ENCODE measurements at regions not wholly inside any gene's neighbourhood (a gene's known extent, or its start where the extent isn't known, plus 50 kb on each side); places are given as distances from the start of the nearest gene placed in this dataset.

DNA sequence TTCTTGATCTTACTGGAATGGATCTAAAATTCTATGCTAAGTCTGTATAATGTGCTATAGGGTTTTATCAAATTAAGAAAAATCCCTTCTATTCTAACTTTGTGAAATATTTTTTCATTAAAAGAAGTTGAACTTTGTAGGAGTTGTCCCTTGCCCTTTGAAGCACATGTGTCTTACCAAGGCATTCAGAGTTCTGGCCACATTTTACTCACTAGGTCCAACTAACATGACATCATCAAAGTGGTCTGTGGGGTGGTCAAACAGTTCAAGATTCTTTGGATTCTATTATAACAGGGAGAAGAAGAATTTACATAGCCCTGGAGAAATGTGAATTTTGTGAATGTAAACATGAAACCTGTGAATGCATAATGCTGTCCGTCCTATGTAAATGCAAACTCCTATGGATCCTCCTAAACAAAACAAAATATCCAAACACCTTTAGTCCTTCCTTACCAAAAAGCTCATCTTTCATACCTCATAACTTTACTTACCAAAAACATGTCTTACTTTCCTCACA is 88.7 kb downstream of the EBNA1BP2 start:
- TF ChIP-seq, protein P1, sequence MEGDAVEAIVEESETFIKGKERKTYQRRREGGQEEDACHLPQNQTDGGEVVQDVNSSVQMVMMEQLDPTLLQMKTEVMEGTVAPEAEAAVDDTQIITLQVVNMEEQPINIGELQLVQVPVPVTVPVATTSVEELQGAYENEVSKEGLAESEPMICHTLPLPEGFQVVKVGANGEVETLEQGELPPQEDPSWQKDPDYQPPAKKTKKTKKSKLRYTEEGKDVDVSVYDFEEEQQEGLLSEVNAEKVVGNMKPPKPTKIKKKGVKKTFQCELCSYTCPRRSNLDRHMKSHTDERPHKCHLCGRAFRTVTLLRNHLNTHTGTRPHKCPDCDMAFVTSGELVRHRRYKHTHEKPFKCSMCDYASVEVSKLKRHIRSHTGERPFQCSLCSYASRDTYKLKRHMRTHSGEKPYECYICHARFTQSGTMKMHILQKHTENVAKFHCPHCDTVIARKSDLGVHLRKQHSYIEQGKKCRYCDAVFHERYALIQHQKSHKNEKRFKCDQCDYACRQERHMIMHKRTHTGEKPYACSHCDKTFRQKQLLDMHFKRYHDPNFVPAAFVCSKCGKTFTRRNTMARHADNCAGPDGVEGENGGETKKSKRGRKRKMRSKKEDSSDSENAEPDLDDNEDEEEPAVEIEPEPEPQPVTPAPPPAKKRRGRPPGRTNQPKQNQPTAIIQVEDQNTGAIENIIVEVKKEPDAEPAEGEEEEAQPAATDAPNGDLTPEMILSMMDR (IDR thresholded peaks at IDR 0.05; ENCODE audit: low read depth, low read length), result no peak
- H3K9me3 ChIP-seq (ENCODE audit: low read depth), result no peaks in the 10 kb centered on the region
- no peaks in the 10 kb centered on the region for H3K36me3 ChIP-seq
- H3K27me3 ChIP-seq, result no peaks in the 10 kb centered on the region
- no peak overlapping the region for H3K27ac ChIP-seq
- H3K4me1 ChIP-seq (ENCODE audit: low read depth), result no peaks in the 10 kb centered on the region
- H3K4me3 ChIP-seq, result no peak overlapping the region
- DNase-seq (ENCODE audit: low read depth in 1 of 2, low spot score in 1 of 2), result no peak

DNA sequence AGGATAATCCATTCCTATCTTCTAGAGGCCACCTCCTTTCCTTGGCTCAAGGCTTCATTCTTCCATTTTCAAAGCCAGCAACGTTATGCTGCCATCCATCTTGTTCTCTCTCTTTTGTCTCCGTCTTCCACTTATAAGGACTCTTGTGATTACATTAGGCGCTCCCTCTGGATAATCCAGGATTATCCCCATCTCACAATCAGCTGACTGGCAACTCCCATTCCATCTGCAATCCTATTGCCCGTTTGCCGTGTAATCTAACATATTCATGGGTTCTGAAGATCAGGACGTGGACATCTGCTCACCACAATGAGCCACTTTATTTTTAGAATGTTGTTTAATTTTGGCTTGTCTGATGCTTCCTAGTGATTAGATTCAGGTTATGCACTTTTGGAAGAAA is 89.3 kb downstream of the EBNA1BP2 start:
- no peaks in the 10 kb centered on the region for H3K9me3 ChIP-seq (ENCODE audit: low read depth)
- H3K27ac ChIP-seq, result no peak overlapping the region
- H3K4me3 ChIP-seq, result no peak overlapping the region
- no peaks in the 10 kb centered on the region for H3K36me3 ChIP-seq
- no peaks in the 10 kb centered on the region for H3K4me1 ChIP-seq (ENCODE audit: low read depth)
- TF ChIP-seq, protein P1 (IDR thresholded peaks at IDR 0.05; ENCODE audit: low read depth, low read length), result no peak
- no peak for DNase-seq (ENCODE audit: low read depth in 1 of 2, low spot score in 1 of 2)
- H3K27me3 ChIP-seq, result no peaks in the 10 kb centered on the region

DNA sequence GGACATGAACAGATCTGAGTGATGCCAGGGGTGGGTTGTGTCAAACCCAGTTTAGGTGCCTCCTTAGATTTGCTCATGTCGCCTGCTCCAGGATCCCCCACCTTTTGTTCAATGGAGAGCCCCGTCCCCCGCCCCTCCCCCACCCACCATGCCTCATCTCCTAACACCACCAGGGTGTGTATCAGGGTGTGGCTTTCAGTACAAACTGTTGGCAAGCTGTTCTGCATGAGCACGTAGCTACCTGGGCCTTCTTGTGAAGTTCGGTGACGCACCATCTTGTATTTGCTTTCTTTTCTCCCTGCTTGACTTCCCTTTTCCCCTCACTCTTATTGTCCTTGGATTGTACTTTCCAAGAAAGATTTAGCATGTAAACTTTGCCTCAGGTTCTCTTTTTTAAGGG is 94.8 kb downstream of the EBNA1BP2 start:
- Histone ChIP-seq H3K36me3 (no peaks in the 10 kb centered on the region), H3K27me3 (no peaks in the 10 kb centered on the region), H3K27ac (no peak overlapping the region), H3K4me3 (no peak overlapping the region), H3K9me3 (ENCODE audit: low read depth) (no peaks in the 10 kb centered on the region), H3K4me1 (ENCODE audit: low read depth) (no peaks in the 10 kb centered on the region)
- DNase-seq (ENCODE audit: low read depth in 1 of 2, low spot score in 1 of 2), result no peak
- TF ChIP-seq, protein P1 (IDR thresholded peaks at IDR 0.05; ENCODE audit: low read depth, low read length), result no peak

DNA sequence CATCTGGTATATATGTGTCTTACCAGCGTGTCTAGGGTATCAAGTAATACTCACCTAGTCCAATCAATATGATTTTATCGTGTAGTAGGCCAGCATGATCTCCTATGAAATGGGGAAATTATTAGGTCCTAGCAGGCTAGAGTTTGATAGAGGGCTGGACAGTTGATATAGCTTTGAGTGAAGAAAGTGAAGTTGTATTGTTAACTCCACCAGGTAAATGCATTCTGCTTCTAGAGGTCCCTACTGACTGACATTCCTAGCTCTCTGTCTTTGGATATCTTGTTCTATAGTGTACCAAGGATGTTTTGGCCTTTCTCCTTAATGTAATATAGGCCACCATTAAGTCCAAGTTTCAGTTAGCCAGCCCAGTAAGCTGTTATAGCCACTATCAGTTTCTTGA is 97.4 kb downstream of the EBNA1BP2 start:
- Histone ChIP-seq H3K4me1 (ENCODE audit: low read depth) (peaks cover 3% of the 10 kb centered on the region), H3K36me3 (no peaks in the 10 kb centered on the region), H3K27ac (no peak overlapping the region), H3K4me3 (no peak overlapping the region), H3K9me3 (ENCODE audit: low read depth) (no peaks in the 10 kb centered on the region), H3K27me3 (no peaks in the 10 kb centered on the region)
- TF ChIP-seq, protein P1 (IDR thresholded peaks at IDR 0.05; ENCODE audit: low read depth, low read length), result no peak
- DNase-seq (ENCODE audit: low read depth in 1 of 2, low spot score in 1 of 2), result no peak

DNA sequence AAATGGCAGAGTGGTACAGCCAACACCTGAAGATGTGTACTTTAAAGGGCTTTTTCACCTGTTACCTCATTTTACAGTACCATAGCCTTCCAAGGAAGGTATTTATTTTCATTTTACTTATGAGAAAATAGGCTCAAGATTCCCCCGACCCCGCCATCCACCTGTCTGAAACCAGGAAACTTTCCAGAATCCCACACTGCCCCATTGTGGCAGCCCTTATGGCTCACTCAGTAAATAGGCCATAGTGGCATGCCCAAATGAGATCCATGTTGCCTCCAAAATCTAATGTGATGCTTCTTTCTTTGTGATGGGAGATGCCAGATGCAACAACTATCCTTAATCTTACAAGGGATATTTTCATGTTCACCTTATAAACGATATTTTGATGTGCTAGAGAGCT is 97.8 kb downstream of the EBNA1BP2 start:
- H3K4me3 ChIP-seq, result no peak overlapping the region
- H3K4me1 ChIP-seq (ENCODE audit: low read depth), result peaks cover 8% of the 10 kb centered on the region
- H3K9me3 ChIP-seq (ENCODE audit: low read depth), result no peaks in the 10 kb centered on the region
- peak in 1 of 2 donors; percentile 49 for DNase-seq (ENCODE audit: low read depth in 1 of 2, low spot score in 1 of 2)
- H3K36me3 ChIP-seq, result no peaks in the 10 kb centered on the region
- H3K27ac ChIP-seq, result no peak overlapping the region
- TF ChIP-seq, protein P1 (IDR thresholded peaks at IDR 0.05; ENCODE audit: low read depth, low read length), result no peak
- H3K27me3 ChIP-seq, result no peaks in the 10 kb centered on the region

Measured in cardiac muscle cell (in vitro differentiated cells and primary cell).